K562 (cell line): ENCODE measurements at regions not wholly inside any gene's neighbourhood (a gene's known extent, or its start where the extent isn't known, plus 50 kb on each side); places are given as distances from the start of the nearest gene placed in this dataset.

Experiments used
- ATAC-seq: fragments of 200-7000 bp; cut with Tn5 transposase; 3 replicates; pipeline ENCODE4 v1.9.1; 2020; ENCODE audit warnings: moderate library complexity
- BruUV-seq: library from RNA; stranded (reverse); fragments of 400-500 nt; replicated peaks from 2 replicates; lab custom pipeline; 2021; lab: Mats Ljungman, UMichigan
- CTCF ChIA-PET: fragments of 300-600 bp; formaldehyde crosslinking; extraction: SDS; loops from one replicate; lab custom pipeline; 2021; ENCODE audit warnings: low intra/inter-chr PET ratio; lab: Yijun Ruan, JAX
- POLR2A ChIA-PET: fragments of 300-600, 350-650 bp; sonication (Branson Sonifier 250); formaldehyde crosslinking; extraction: SDS; loops from one replicate; lab custom pipeline; 2021; ENCODE audit warnings: antibody characterized with exemption, inconsistent platforms; lab: Yijun Ruan, JAX
- DNase-seq, 4 experiments: peaks; one replicate each; pipeline versions ENCODE4 v3.0.0 to v3.0.0-alpha.2; 2011 to 2018; ENCODE audit warnings: low spot score in 3 of 4, mixed read lengths in 3 of 4; ENCODE audit errors: extremely low read depth in 1 of 4
- FAIRE-seq: peaks from 2 replicates; lab custom pipeline; 2011; peaks lifted over from hg19 to GRCh38; lab: Jason Lieb, UNC
- H2AFZ ChIP-seq: 2 replicates; pipeline ENCODE4 v1.6.0; 2011; ENCODE audit warnings: low read depth, low read length, control low read depth, inconsistent platforms
- H3K27ac ChIP-seq: fragments of 200-600 bp; 3 replicates; pipeline ENCODE4 v1.8.0; 2011; ENCODE audit warnings: low read depth, mild to moderate bottlenecking, control low read depth, inconsistent platforms, low read length, moderate library complexity, mixed read lengths; ENCODE audit errors: extremely low read depth
- H3K27me3 ChIP-seq, 2 experiments: fragments of 300-600 bp in 1 of 2; 2 replicates in 1 of 2; 3 replicates in 1 of 2; pipeline versions ENCODE4 v1.6.0 to v1.8.0; 2011; ENCODE audit warnings: inconsistent platforms in 2 of 2, low read length in 2 of 2, mild to moderate bottlenecking in 1 of 2, mixed read lengths in 1 of 2, moderate library complexity in 1 of 2; ENCODE audit not compliant: control insufficient read depth in 2 of 2, insufficient read depth in 2 of 2
- H3K36me3 ChIP-seq: fragments of 300-600 bp; 3 replicates; pipeline ENCODE4 v1.8.0; 2011; ENCODE audit warnings: mild to moderate bottlenecking, low read length, inconsistent platforms; ENCODE audit not compliant: control insufficient read depth, insufficient read depth
- H3K4me1 ChIP-seq, 2 experiments: fragments of 200-600 bp in 1 of 2; replicated peaks in 1 of 2; 2 replicates in 1 of 2; 3 replicates in 1 of 2; pipeline versions ENCODE4 v1.5.1 to v1.8.0; 2011; ENCODE audit warnings: inconsistent platforms in 2 of 2, low read length in 2 of 2, mild to moderate bottlenecking in 1 of 2, mixed read lengths in 1 of 2, moderate library complexity in 1 of 2; ENCODE audit not compliant: control insufficient read depth in 2 of 2, insufficient read depth in 2 of 2
- H3K4me2 ChIP-seq: 2 replicates; pipeline ENCODE4 v1.6.1; 2011; ENCODE audit warnings: low read length, control low read depth, inconsistent platforms, mixed read lengths; ENCODE audit not compliant: insufficient read depth
- H3K4me3 ChIP-seq: fragments of 200-600 bp; sonication (generic), shearing (Covaris generic); 2 replicates; pipeline ENCODE4 v1.5.1; 2016; ENCODE audit warnings: control low read depth, inconsistent platforms
- H3K79me2 ChIP-seq: fragments of 200-600 bp; 3 replicates; pipeline ENCODE4 v1.8.0; 2011; ENCODE audit warnings: low read length, inconsistent platforms; ENCODE audit not compliant: control insufficient read depth, insufficient read depth
- H3K9ac ChIP-seq, 2 experiments: 2 replicates each; pipeline versions ENCODE4 v1.6.0 to v1.6.1; 2011; ENCODE audit warnings: low read depth in 2 of 2, low read length in 2 of 2, control low read depth in 1 of 2, inconsistent platforms in 1 of 2, mild to moderate bottlenecking in 1 of 2, mixed read lengths in 1 of 2; ENCODE audit not compliant: insufficient read depth in 1 of 2
- H3K9me1 ChIP-seq: one replicate; pipeline ENCODE4 v1.6.0; 2011; ENCODE audit warnings: inconsistent platforms, mild to moderate bottlenecking, low read length, moderate library complexity; ENCODE audit not compliant: control insufficient read depth, insufficient read depth
- H3K9me3 ChIP-seq: replicated peaks from 2 replicates; pipeline ENCODE4 v1.5.1; 2011; ENCODE audit warnings: low read depth, low read length, inconsistent platforms; ENCODE audit not compliant: control insufficient read depth, insufficient read depth
- H4K20me1 ChIP-seq: replicated peaks from 2 replicates; pipeline ENCODE4 v1.6.1; 2011; ENCODE audit warnings: low read length, inconsistent platforms, mixed read lengths; ENCODE audit not compliant: control insufficient read depth, insufficient read depth
- NBN ChIP-seq: fragments of 450-650 bp; IDR thresholded peaks from 2 replicates; pipeline ENCODE4 v1.6.1; 2016; ENCODE audit warnings: low read depth, mild to moderate bottlenecking
- NR3C1 ChIP-seq: sonication (generic); formaldehyde crosslinking; IDR thresholded peaks from 2 replicates; pipeline ENCODE4 v1.8.1; 2022; ENCODE audit warnings: missing genetic modification reagents
- WGBS: fragments of 100-300 bp; shearing (Covaris generic); methylation state at CpG from one replicate; pipeline ENCODE4 v1.1.6; 2016; ENCODE audit warnings: low coverage, mixed read lengths; ENCODE audit not compliant: insufficient coverage; ENCODE audit errors: missing lambda C conversion rate; 5-methylcytosine and 5-hydroxymethylcytosine counted together
- in situ Hi-C: fragments of 300-500 bp; cut with MboI; formaldehyde crosslinking; loops from 4 replicates; pipeline ENCODE4 v1.15.0; 2018; ENCODE audit warnings: inconsistent platforms, mixed read lengths
- intact Hi-C: fragments of 100-400 bp; cut with micrococcal nuclease; formaldehyde crosslinking; loops from 2 replicates; pipeline ENCODE4 v1.14.2; 2022
- TF ChIP-seq, protein P1 (sequence below): sonication (generic); formaldehyde crosslinking; IDR thresholded peaks from 2 replicates; pipeline ENCODE4 v1.8.1; 2023; ENCODE audit warnings: missing genetic modification reagents, mild to moderate bottlenecking, borderline replicate concordance

DNA sequence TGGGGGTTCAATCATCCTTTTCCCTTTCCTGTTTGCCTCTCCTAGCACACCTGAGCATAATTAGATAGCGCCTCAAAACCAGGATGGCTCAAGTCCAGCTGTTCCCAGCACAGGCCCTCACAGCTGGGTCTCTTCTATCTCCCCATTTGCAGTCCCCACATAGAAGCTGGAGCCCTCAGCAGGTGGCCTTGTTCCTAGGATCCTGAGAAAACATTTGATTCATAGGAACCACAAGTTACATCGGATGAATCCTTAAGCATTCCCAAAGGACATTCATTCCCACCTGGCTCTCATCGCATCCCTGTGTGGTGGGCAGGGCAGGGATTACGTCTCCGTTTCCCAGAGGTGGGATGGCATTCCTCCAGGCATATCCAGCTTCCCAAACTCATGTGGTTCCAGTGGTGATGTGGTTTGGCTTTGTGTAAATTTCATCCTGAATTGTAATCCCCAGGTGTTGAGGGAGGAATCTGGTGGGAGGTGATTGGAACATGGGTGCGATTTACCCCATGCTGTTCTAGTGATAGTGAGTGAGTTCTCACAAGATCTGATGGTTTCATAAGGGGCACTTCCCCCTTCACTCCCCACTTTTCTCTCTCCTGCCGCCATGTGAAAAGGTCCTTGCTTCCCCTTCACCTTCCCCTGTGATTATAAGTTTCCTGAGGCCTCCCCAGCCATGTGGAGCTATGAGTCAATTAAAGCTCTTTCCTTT, 49.8 kb upstream of the LEP start:
- H3K4me1 ChIP-seq: no peaks in the 10 kb centered on the region
- WGBS: under 1% methylated on average over 7 of the region's 7 CpGs
- no peak for DNase-seq
- no peak for ATAC-seq
- intact Hi-C loops: no loop called here
- H3K9me1 ChIP-seq: no peaks in the 10 kb centered on the region
- H3K4me2 ChIP-seq: no peak overlapping the region
- H2AFZ ChIP-seq: no peak overlapping the region
- H3K27me3 ChIP-seq: peaks cover 27 to 47% of the 10 kb centered on the region in 2 experiments
- H3K79me2 ChIP-seq: no peaks in the 10 kb centered on the region
- H4K20me1 ChIP-seq: no peaks in the 10 kb centered on the region
- H3K9me3 ChIP-seq: peaks cover 10% of the 10 kb centered on the region
- no peak overlapping the region for H3K9ac ChIP-seq
- H3K36me3 ChIP-seq: no peaks in the 10 kb centered on the region
- POLR2A ChIA-PET: interaction anchor here (0.6 to 0.9 kb wide), 4 partner anchors 50 to 483 kb away, joined by 3 read pairs; partner anchors contain the start of gene LEP
- CTCF ChIA-PET: no interaction called here
- FAIRE-seq: no peak
- no peak overlapping the region for H3K4me3 ChIP-seq
- TF ChIP-seq, protein P1, sequence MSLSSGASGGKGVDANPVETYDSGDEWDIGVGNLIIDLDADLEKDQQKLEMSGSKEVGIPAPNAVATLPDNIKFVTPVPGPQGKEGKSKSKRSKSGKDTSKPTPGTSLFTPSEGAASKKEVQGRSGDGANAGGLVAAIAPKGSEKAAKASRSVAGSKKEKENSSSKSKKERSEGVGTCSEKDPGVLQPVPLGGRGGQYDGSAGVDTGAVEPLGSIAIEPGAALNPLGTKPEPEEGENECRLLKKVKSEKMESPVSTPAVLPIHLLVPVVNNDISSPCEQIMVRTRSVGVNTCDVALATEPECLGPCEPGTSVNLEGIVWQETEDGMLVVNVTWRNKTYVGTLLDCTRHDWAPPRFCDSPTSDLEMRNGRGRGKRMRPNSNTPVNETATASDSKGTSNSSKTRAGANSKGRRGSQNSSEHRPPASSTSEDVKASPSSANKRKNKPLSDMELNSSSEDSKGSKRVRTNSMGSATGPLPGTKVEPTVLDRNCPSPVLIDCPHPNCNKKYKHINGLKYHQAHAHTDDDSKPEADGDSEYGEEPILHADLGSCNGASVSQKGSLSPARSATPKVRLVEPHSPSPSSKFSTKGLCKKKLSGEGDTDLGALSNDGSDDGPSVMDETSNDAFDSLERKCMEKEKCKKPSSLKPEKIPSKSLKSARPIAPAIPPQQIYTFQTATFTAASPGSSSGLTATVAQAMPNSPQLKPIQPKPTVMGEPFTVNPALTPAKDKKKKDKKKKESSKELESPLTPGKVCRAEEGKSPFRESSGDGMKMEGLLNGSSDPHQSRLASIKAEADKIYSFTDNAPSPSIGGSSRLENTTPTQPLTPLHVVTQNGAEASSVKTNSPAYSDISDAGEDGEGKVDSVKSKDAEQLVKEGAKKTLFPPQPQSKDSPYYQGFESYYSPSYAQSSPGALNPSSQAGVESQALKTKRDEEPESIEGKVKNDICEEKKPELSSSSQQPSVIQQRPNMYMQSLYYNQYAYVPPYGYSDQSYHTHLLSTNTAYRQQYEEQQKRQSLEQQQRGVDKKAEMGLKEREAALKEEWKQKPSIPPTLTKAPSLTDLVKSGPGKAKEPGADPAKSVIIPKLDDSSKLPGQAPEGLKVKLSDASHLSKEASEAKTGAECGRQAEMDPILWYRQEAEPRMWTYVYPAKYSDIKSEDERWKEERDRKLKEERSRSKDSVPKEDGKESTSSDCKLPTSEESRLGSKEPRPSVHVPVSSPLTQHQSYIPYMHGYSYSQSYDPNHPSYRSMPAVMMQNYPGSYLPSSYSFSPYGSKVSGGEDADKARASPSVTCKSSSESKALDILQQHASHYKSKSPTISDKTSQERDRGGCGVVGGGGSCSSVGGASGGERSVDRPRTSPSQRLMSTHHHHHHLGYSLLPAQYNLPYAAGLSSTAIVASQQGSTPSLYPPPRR (CRISPR knock-in tag): no peak
- no peak for TF ChIP-seq NR3C1 (CRISPR knock-in tag)
- no peak for TF ChIP-seq NBN
- no peak overlapping the region for H3K27ac ChIP-seq
- no TSS peak for BruUV-seq
- in situ Hi-C loops: no loop called here
